ENCODE measurements at regions not wholly inside any gene's neighbourhood (a gene's known extent, or its start where the extent isn't known, plus 50 kb on each side); places are given as distances from the start of the nearest gene placed in this dataset.

- TF ChIP-seq KAT7 (CRISPR knock-in tag; IDR thresholded peaks at IDR 0.05; ENCODE audit: borderline replicate concordance), result no peak
- no peak for TF ChIP-seq PRRX2 (CRISPR knock-in tag; IDR thresholded peaks at IDR 0.05)
Measured at GRCh38 chrX:42027367-42028000, 104.1 kb upstream of the CASK start (continued).

- Mint-ChIP-seq H3K9me3 (peaks cover 13% of the 10 kb centered on the region; the same call in 1 of the 2 replicates), H3K27me3 (ENCODE audit: low read depth) (no peaks in the 10 kb centered on the region), H3K36me3 (no peaks in the 10 kb centered on the region), H3K4me3 (no peak overlapping the region), H3K4me1 (no peaks in the 10 kb centered on the region), H3K27ac (no peak overlapping the region)
- ChIA-PET POLR2A (no interaction called here), CTCF (no interaction called here)
- DNase-seq (ENCODE audit: low spot score) (no peak), ATAC-seq (no peak)
- TF ChIP-seq ESRRA (CRISPR knock-in tag; IDR thresholded peaks at IDR 0.05; ENCODE audit: borderline replicate concordance) (no peak), PRRX2 (CRISPR knock-in tag; IDR thresholded peaks at IDR 0.05) (no peak), CDX4 (CRISPR knock-in tag; IDR thresholded peaks at IDR 0.05; ENCODE audit: borderline replicate concordance) (no peak), NR3C1 (CRISPR knock-in tag; conservative IDR thresholded peaks at IDR 0.05; ENCODE audit: low read depth) (no peak), ZNF263 (CRISPR knock-in tag; IDR thresholded peaks at IDR 0.05; ENCODE audit: low read depth) (no peak), CTCF (IDR thresholded peaks at IDR 0.05) (no peak), ARID4B (CRISPR knock-in tag; IDR thresholded peaks at IDR 0.05; ENCODE audit: borderline replicate concordance) (no peak), ATF2 (CRISPR knock-in tag; IDR thresholded peaks at IDR 0.05; ENCODE audit: borderline replicate concordance, low read depth) (no peak), CBFB (CRISPR knock-in tag; IDR thresholded peaks at IDR 0.05; ENCODE audit: low read depth) (no peak), SP1 (CRISPR knock-in tag; conservative IDR thresholded peaks at IDR 0.05) (no peak), FOXP1 (CRISPR knock-in tag; IDR thresholded peaks at IDR 0.05; ENCODE audit: borderline replicate concordance) (no peak), AR (CRISPR knock-in tag; IDR thresholded peaks at IDR 0.05) (no peak), ZBTB43 (CRISPR knock-in tag; IDR thresholded peaks at IDR 0.05) (no peak), NFE2L1 (CRISPR knock-in tag; IDR thresholded peaks at IDR 0.05) (no peak), CREB1 (CRISPR knock-in tag; IDR thresholded peaks at IDR 0.05) (no peak), SOX15 (CRISPR knock-in tag; IDR thresholded peaks at IDR 0.05) (no peak), ZBTB21 (CRISPR knock-in tag; IDR thresholded peaks at IDR 0.05; ENCODE audit: borderline replicate concordance) (no peak), KAT7 (CRISPR knock-in tag; IDR thresholded peaks at IDR 0.05; ENCODE audit: borderline replicate concordance) (no peak), FOXJ3 (CRISPR knock-in tag; IDR thresholded peaks at IDR 0.05; ENCODE audit: borderline replicate concordance) (no peak)
Measured at GRCh38 chrX:42025861-42026260, 102.5 kb upstream of the CASK start.
